Esophagus muscularis mucosa (tissue), 4 donors: ENCODE measurements at regions not wholly inside any gene's neighbourhood (a gene's known extent, or its start where the extent isn't known, plus 50 kb on each side); places are given as distances from the start of the nearest gene placed in this dataset.

ENCODE experiments used
- CTCF ChIP-seq, 3 experiments: fragments of 200-600 bp in 2 of 3; fragments of 450-650 bp in 1 of 3; sonication (generic) in 2 of 3; IDR thresholded peaks; one replicate each; pipeline ENCODE4 v1.5.1; 2017 to 2019; ENCODE audit warnings: antibody characterized with exemption in 3 of 3, mild to moderate bottlenecking in 2 of 3, moderate library complexity in 1 of 3
- EP300 ChIP-seq: sonication (generic); formaldehyde crosslinking; IDR thresholded peaks from one replicate; pipeline ENCODE4 v1.6.1; 2017; ENCODE audit warnings: antibody characterized with exemption
- POLR2A ChIP-seq: fragments of 450-650 bp; IDR thresholded peaks from one replicate; pipeline ENCODE4 v1.6.1; 2017; ENCODE audit warnings: antibody characterized with exemption, moderate library complexity, mild to moderate bottlenecking, low read depth
- POLR2AphosphoS5 ChIP-seq, 2 donors: sonication (generic); formaldehyde crosslinking; IDR thresholded peaks; one replicate each; pipeline ENCODE4 v1.6.1; 2017; ENCODE audit warnings: antibody characterized with exemption in 2 of 2

- no peak for TF ChIP-seq CTCF (IDR thresholded peaks at IDR 0.05)
- no peak for TF ChIP-seq POLR2A
- no peak for TF ChIP-seq EP300
- TF ChIP-seq POLR2AphosphoS5 (IDR thresholded peaks at IDR 0.05) = no peak
Measured at GRCh38 chr3:139127101-139127500, 82.4 kb upstream of the PRR23C start.
